Caco-2 (cell line): ENCODE measurements at regions not wholly inside any gene's neighbourhood (a gene's known extent, or its start where the extent isn't known, plus 50 kb on each side); places are given as distances from the start of the nearest gene placed in this dataset.
"Not testable (repeated sequence)": the region's sequence is repeated elsewhere in the genome, so short reads cannot be mapped to it uniquely, and the experiment has no call there.

Experiments used
- BruUV-seq: library from RNA; stranded (reverse); fragments of 400-500 nt; replicated peaks from 2 replicates; lab custom pipeline; 2021; lab: Mats Ljungman, UMichigan
- CTCF ChIA-PET: fragments of 300-600 bp; sonication (Branson Sonifier 250); formaldehyde crosslinking; loops from one replicate; lab custom pipeline; 2022; ENCODE audit warnings: antibody characterized with exemption; lab: Charles Lee
- POLR2A ChIA-PET: fragments of 300-600 bp; sonication (Branson Sonifier 250); formaldehyde crosslinking; loops from one replicate; lab custom pipeline; 2022; ENCODE audit warnings: antibody characterized with exemption; lab: Charles Lee
- DNase-seq, 2 experiments: peaks; one replicate each; pipeline versions ENCODE4 v3.0.0 to v3.0.0-alpha.2; 2020 to 2022
- H3K27me3 ChIP-seq: replicated peaks from 2 replicates; pipeline ENCODE4 v1.6.0; 2011; ENCODE audit warnings: low read length; ENCODE audit not compliant: control insufficient read depth, insufficient read depth
- H3K36me3 ChIP-seq: 2 replicates; pipeline ENCODE4 v1.5.1; 2011; ENCODE audit warnings: low read length; ENCODE audit not compliant: control insufficient read depth, insufficient read depth
- H3K4me1 ChIP-seq: fragments of 250-450 bp; sonication (Bioruptor Pico); 2 replicates; pipeline ENCODE4 v1.5.1; 2020; ENCODE audit warnings: mild to moderate bottlenecking
- H3K4me3 ChIP-seq: 2 replicates; pipeline ENCODE4 v1.5.1; 2011; ENCODE audit warnings: low read depth, mild to moderate bottlenecking, control low read depth, low read length
- H3K9me3 ChIP-seq: fragments of 250-450 bp; sonication (Bioruptor Pico); 2 replicates; pipeline ENCODE4 v1.5.1; 2020; ENCODE audit warnings: mild to moderate bottlenecking, moderate library complexity
- H3K27ac Mint-ChIP-seq: one replicate; pipeline ENCODE4 v1.8.0; 2022; ENCODE audit warnings: mixed read lengths; ENCODE audit not compliant: unreplicated experiment
- H3K27me3 Mint-ChIP-seq: one replicate; pipeline ENCODE4 v1.8.0; 2022; ENCODE audit warnings: mixed read lengths; ENCODE audit not compliant: insufficient read depth, unreplicated experiment
- H3K36me3 Mint-ChIP-seq: one replicate; pipeline ENCODE4 v1.8.0; 2022; ENCODE audit warnings: mild to moderate bottlenecking, mixed read lengths; ENCODE audit not compliant: insufficient read depth, unreplicated experiment
- H3K4me1 Mint-ChIP-seq: one replicate; pipeline ENCODE4 v1.8.0; 2022; ENCODE audit warnings: low read depth, mixed read lengths; ENCODE audit not compliant: unreplicated experiment
- H3K4me3 Mint-ChIP-seq: one replicate; pipeline ENCODE4 v1.8.0; 2022; ENCODE audit warnings: mild to moderate bottlenecking, moderate library complexity, mixed read lengths; ENCODE audit not compliant: unreplicated experiment
- H3K9me3 Mint-ChIP-seq: one replicate; pipeline ENCODE4 v1.8.0; 2022; ENCODE audit warnings: mixed read lengths; ENCODE audit not compliant: unreplicated experiment
- CTCF ChIP-seq, 2 experiments: fragments of 200-600 bp in 1 of 2; IDR thresholded peaks; 1 replicate in 1 of 2; 2 replicates in 1 of 2; pipeline versions ENCODE4 v1.5.1 to v1.8.0; 2011 to 2022; ENCODE audit warnings: antibody characterized with exemption in 1 of 2, control low read depth in 1 of 2, inconsistent platforms in 1 of 2, low read depth in 1 of 2, low read length in 1 of 2, mild to moderate bottlenecking in 1 of 2, moderate library complexity in 1 of 2; ENCODE audit not compliant: insufficient read depth in 1 of 2, severe bottlenecking in 1 of 2, unreplicated experiment in 1 of 2
- intact Hi-C: fragments of 100-400 bp; cut with micrococcal nuclease; formaldehyde crosslinking; loops from one replicate; pipeline ENCODE4 v1.10.0; 2022; ENCODE audit not compliant: unreplicated experiment

- Histone ChIP-seq H3K27me3 (no peaks in the 10 kb centered on the region), H3K4me3 (no peak overlapping the region), H3K9me3 (no peaks in the 10 kb centered on the region), H3K36me3 (no peaks in the 10 kb centered on the region), H3K4me1 (no peaks in the 10 kb centered on the region)
- peak; percentile 38 to 42 for TF ChIP-seq CTCF (IDR thresholded peaks at IDR 0.05; ENCODE audit: insufficient read depth in 1 of 2, low read depth in 1 of 2, low read length in 1 of 2, severe bottlenecking in 1 of 2, unreplicated experiment in 1 of 2)
- Mint-ChIP-seq H3K4me1 (no peaks in the 10 kb centered on the region), H3K36me3 (no peaks in the 10 kb centered on the region), H3K9me3 (no peaks in the 10 kb centered on the region), H3K4me3 (no peak overlapping the region), H3K27ac (no peak overlapping the region), H3K27me3 (peaks cover 5% of the 10 kb centered on the region)
- ChIA-PET POLR2A (no interaction called here), CTCF (interaction anchor here (0.7 to 0.8 kb wide), 2 partner anchors 56 to 65 kb away, joined by 5 to 6 read pairs; no protein-coding TSS in a partner anchor)
- DNase-seq = peak in 1 of 2 experiments; percentile 22
- no TSS peak for BruUV-seq
- intact Hi-C loops = loop anchor here (1.0 to 10.0 kb wide), 2 partner anchors 65 to 239 kb away; no protein-coding TSS in a partner anchor
Measured at GRCh38 chr2:211216221-211216620, 659.8 kb downstream of the CPS1 start.

- POLR2A ChIA-PET, H3K9me3 Mint-ChIP-seq, H3K4me3 Mint-ChIP-seq, H3K4me3 ChIP-seq, H3K4me1 ChIP-seq, CTCF ChIA-PET, H3K36me3 ChIP-seq, H3K27me3 ChIP-seq, H3K27ac Mint-ChIP-seq, BruUV-seq, H3K4me1 Mint-ChIP-seq, H3K9me3 ChIP-seq, H3K36me3 Mint-ChIP-seq, H3K27me3 Mint-ChIP-seq, DNase-seq: not testable (repeated sequence)
- intact Hi-C loops = loop anchor here (10.0 kb wide), 1 partner anchor 235 kb away; no protein-coding TSS in a partner anchor
Measured at GRCh38 chr2:211219548-211219947, 663.1 kb downstream of the CPS1 start.

GRCh38 chr2:211225784-211226183 lies 669.4 kb downstream of the CPS1 start:
- Histone ChIP-seq H3K4me3 (no peak overlapping the region), H3K36me3 (no peaks in the 10 kb centered on the region), H3K27me3 (no peaks in the 10 kb centered on the region), H3K4me1 (no peaks in the 10 kb centered on the region), H3K9me3 (no peaks in the 10 kb centered on the region)
- Mint-ChIP-seq H3K36me3 (no peaks in the 10 kb centered on the region), H3K4me3 (no peak overlapping the region), H3K4me1 (no peaks in the 10 kb centered on the region), H3K27ac (no peak overlapping the region), H3K27me3 (no peaks in the 10 kb centered on the region), H3K9me3 (no peaks in the 10 kb centered on the region)
- POLR2A ChIA-PET = no interaction called here
- BruUV-seq = no TSS peak
- TF ChIP-seq CTCF (IDR thresholded peaks at IDR 0.05; ENCODE audit: insufficient read depth in 1 of 2, low read depth in 1 of 2, low read length in 1 of 2, severe bottlenecking in 1 of 2, unreplicated experiment in 1 of 2) = no peak
- CTCF ChIA-PET = no interaction called here
- no peak for DNase-seq
- intact Hi-C loops = no loop called here

GRCh38 chr2:211228559-211228958 lies 672.2 kb downstream of the CPS1 start:
- ChIA-PET CTCF (no interaction called here), POLR2A (no interaction called here)
- H3K4me1 ChIP-seq = no peaks in the 10 kb centered on the region
- no TSS peak for BruUV-seq
- intact Hi-C loops = no loop called here
- Mint-ChIP-seq H3K36me3 (no peaks in the 10 kb centered on the region), H3K27ac (no peak overlapping the region), H3K4me3 (no peak overlapping the region), H3K27me3 (no peaks in the 10 kb centered on the region), H3K4me1 (no peaks in the 10 kb centered on the region), H3K9me3 (no peaks in the 10 kb centered on the region)
- TF ChIP-seq CTCF (IDR thresholded peaks at IDR 0.05; ENCODE audit: insufficient read depth in 1 of 2, low read depth in 1 of 2, low read length in 1 of 2, severe bottlenecking in 1 of 2, unreplicated experiment in 1 of 2) = no peak
- no peak overlapping the region for H3K4me3 ChIP-seq
- H3K27me3 ChIP-seq = no peaks in the 10 kb centered on the region
- DNase-seq = no peak
- H3K36me3 ChIP-seq = no peaks in the 10 kb centered on the region
- H3K9me3 ChIP-seq = no peaks in the 10 kb centered on the region
